Tibial nerve (tissue), 4 donors: ENCODE measurements at regions not wholly inside any gene's neighbourhood (a gene's known extent, or its start where the extent isn't known, plus 50 kb on each side); places are given as distances from the start of the nearest gene placed in this dataset.

ENCODE experiments used
- CTCF ChIP-seq, 5 experiments: fragments of 200-600 bp in 3 of 5; fragments of 450-650 bp in 2 of 5; sonication (generic) in 3 of 5; IDR thresholded peaks; one replicate each; pipeline ENCODE4 v1.5.1; 2016 to 2019; ENCODE audit warnings: antibody characterized with exemption in 5 of 5, mild to moderate bottlenecking in 3 of 5, moderate library complexity in 2 of 5
- EP300 ChIP-seq, 2 donors: sonication (generic); formaldehyde crosslinking; IDR thresholded peaks; one replicate each; pipeline ENCODE4 v1.6.1; 2017; ENCODE audit warnings: antibody characterized with exemption in 2 of 2, mild to moderate bottlenecking in 1 of 2
- POLR2A ChIP-seq, 2 donors: fragments of 450-650 bp; IDR thresholded peaks; one replicate each; pipeline ENCODE4 v1.6.1; 2017; ENCODE audit warnings: antibody characterized with exemption in 2 of 2, mild to moderate bottlenecking in 2 of 2, moderate library complexity in 2 of 2

DNA sequence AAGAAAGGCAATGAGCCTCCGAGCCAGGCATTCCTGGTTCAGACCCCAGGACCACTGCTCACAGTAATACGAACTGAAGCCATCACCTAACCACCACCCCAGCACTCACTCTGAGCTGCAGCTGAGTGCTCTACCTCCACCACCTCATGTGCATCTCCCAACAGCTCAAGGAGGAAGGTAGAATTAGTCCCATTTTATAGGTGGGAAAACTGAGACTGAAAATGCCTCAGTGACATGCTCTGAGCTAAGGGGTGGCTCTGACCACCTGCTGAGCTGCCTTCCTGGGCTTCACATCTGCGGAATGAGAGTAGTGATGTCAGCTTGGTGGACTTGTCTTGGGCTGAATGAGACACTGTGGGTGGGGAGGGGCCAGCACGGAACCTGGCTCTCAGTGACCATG lies 159.7 kb upstream of the UNC5B start:
- TF ChIP-seq CTCF (IDR thresholded peaks at IDR 0.05) (no peak), POLR2A (IDR thresholded peaks at IDR 0.05) (no peak), EP300 (IDR thresholded peaks at IDR 0.05) (no peak)
